ENCODE measurements at regions not wholly inside any gene's neighbourhood (a gene's known extent, or its start where the extent isn't known, plus 50 kb on each side); places are given as distances from the start of the nearest gene placed in this dataset.

DNA sequence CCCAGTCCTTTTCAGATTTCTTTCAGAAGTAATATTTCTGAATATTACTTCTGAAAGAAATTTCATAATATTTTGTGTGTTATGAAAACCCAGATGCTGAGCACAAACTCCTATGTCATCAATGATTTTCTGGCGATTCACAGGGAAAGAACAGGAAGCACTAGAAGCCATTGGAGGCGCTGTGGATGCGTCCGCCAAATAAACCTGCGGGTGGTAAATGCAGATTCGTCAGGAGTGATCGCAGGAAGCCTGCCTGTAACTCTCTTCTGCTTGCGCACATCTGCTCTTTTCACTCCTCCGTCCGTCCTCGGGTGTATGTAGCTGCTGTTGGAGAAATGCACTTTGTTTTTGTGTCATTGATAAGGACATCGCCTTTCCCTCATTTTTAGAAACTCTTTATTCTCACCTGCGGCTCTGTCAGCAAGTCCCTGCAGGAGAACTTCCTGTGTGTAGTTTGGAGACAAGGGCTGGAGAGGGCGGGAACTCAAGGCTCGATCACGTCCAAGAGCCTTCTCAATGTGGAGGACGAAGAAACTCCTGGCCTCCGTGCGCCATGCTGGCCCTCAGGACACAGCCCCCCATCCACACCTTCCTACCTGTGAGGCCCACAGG, 483.8 kb downstream of the GALR1 start:
- TF ChIP-seq, protein P1, sequence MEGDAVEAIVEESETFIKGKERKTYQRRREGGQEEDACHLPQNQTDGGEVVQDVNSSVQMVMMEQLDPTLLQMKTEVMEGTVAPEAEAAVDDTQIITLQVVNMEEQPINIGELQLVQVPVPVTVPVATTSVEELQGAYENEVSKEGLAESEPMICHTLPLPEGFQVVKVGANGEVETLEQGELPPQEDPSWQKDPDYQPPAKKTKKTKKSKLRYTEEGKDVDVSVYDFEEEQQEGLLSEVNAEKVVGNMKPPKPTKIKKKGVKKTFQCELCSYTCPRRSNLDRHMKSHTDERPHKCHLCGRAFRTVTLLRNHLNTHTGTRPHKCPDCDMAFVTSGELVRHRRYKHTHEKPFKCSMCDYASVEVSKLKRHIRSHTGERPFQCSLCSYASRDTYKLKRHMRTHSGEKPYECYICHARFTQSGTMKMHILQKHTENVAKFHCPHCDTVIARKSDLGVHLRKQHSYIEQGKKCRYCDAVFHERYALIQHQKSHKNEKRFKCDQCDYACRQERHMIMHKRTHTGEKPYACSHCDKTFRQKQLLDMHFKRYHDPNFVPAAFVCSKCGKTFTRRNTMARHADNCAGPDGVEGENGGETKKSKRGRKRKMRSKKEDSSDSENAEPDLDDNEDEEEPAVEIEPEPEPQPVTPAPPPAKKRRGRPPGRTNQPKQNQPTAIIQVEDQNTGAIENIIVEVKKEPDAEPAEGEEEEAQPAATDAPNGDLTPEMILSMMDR (IDR thresholded peaks at IDR 0.05): no peak
- no peak for TF ChIP-seq POLR2A (IDR thresholded peaks at IDR 0.05)

Data from heart left ventricle (tissue), 13 donors.